Esophagus muscularis mucosa (tissue), 4 donors: ENCODE measurements at regions not wholly inside any gene's neighbourhood (a gene's known extent, or its start where the extent isn't known, plus 50 kb on each side); places are given as distances from the start of the nearest gene placed in this dataset.

Experiments
- DNase-seq: peaks from one replicate; pipeline ENCODE4 v3.0.0-alpha.2; 2017; ENCODE audit errors: extremely low spot score
- H3K27ac ChIP-seq, 4 donors: fragments of 200-600 bp; sonication (generic); replicated peaks in 1 of 4; 1 replicate in 3 of 4; 2 replicates in 1 of 4; pipeline ENCODE4 v1.5.1; 2016 to 2019; ENCODE audit warnings: mild to moderate bottlenecking in 1 of 4
- H3K27me3 ChIP-seq, 4 donors: fragments of 200-600 bp; sonication (generic); one replicate each; pipeline versions ENCODE4 v1.5.1 to v1.6.0; 2016 to 2019
- H3K36me3 ChIP-seq, 4 donors: fragments of 200-600 bp; sonication (generic); one replicate each; pipeline ENCODE4 v1.5.1; 2016 to 2019
- H3K4me1 ChIP-seq, 4 donors: fragments of 200-600 bp; sonication (generic); one replicate each; pipeline ENCODE4 v1.5.1; 2016 to 2019
- H3K4me3 ChIP-seq, 4 donors: fragments of 200-600 bp; sonication (generic); 1 replicate in 2 of 4; 2 replicates in 2 of 4; pipeline ENCODE4 v1.5.1; 2016 to 2019; ENCODE audit warnings: mild to moderate bottlenecking in 4 of 4, moderate library complexity in 1 of 4
- H3K9me3 ChIP-seq, 4 donors: fragments of 200-600 bp; sonication (generic); 1 replicate in 3 of 4; 2 replicates in 1 of 4; pipeline ENCODE4 v1.5.1; 2016 to 2019
- CTCF ChIP-seq, 3 experiments: fragments of 200-600 bp in 2 of 3; fragments of 450-650 bp in 1 of 3; sonication (generic) in 2 of 3; IDR thresholded peaks; one replicate each; pipeline ENCODE4 v1.5.1; 2017 to 2019; ENCODE audit warnings: antibody characterized with exemption in 3 of 3, mild to moderate bottlenecking in 2 of 3, moderate library complexity in 1 of 3
- EP300 ChIP-seq: sonication (generic); formaldehyde crosslinking; IDR thresholded peaks from one replicate; pipeline ENCODE4 v1.6.1; 2017; ENCODE audit warnings: antibody characterized with exemption
- POLR2A ChIP-seq: fragments of 450-650 bp; IDR thresholded peaks from one replicate; pipeline ENCODE4 v1.6.1; 2017; ENCODE audit warnings: antibody characterized with exemption, moderate library complexity, mild to moderate bottlenecking, low read depth
- POLR2AphosphoS5 ChIP-seq, 2 donors: sonication (generic); formaldehyde crosslinking; IDR thresholded peaks; one replicate each; pipeline ENCODE4 v1.6.1; 2017; ENCODE audit warnings: antibody characterized with exemption in 2 of 2
- WGBS: methylation state at CpG from one replicate; pipeline ENCODE4 v1.1.5; 2018; 5-methylcytosine and 5-hydroxymethylcytosine counted together
- intact Hi-C: fragments of 100-400 bp; cut with DNase I; formaldehyde crosslinking; loops from one replicate; pipeline ENCODE4 v1.15.1; 2023

GRCh38 chr12:42985506-42985905, 396.0 kb upstream of the PRICKLE1 start:
- Histone ChIP-seq H3K4me1 (no peaks in the 10 kb centered on the region), H3K27ac (no peak overlapping the region), H3K36me3 (no peaks in the 10 kb centered on the region), H3K9me3 (no peaks in the 10 kb centered on the region), H3K27me3 (no peaks in the 10 kb centered on the region), H3K4me3 (no peak overlapping the region)
- intact Hi-C loops: no loop called here
- TF ChIP-seq CTCF (IDR thresholded peaks at IDR 0.05): no peak
- TF ChIP-seq POLR2AphosphoS5 (IDR thresholded peaks at IDR 0.05): no peak
- no peak for TF ChIP-seq EP300
- no peak for TF ChIP-seq POLR2A
- WGBS: 69% methylated on average over 1 of the region's 1 CpG
- no peak for DNase-seq

DNA sequence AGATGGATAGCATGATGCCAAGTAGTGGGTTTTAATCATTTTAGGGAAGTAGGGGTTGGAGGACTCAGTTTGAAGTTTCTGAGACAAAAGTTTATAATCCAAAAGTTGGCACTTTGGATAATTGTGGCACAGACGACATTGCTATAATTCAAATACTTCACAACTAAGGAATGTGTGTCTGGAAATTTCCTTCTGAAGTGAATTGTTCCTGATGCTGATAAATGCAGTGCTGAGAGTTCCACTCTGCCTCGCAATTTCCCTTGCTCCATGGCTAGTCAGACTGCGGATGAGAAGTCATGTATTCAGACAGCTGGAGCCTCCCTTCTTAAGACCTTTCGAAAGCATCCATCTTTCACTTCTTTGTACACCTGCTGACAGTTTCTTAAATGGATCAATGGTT, 393.3 kb upstream of the PRICKLE1 start:
- H3K27ac ChIP-seq: no peak overlapping the region
- H3K36me3 ChIP-seq: no peaks in the 10 kb centered on the region
- TF ChIP-seq CTCF (IDR thresholded peaks at IDR 0.05) (no peak), POLR2A (no peak), EP300 (no peak), POLR2AphosphoS5 (IDR thresholded peaks at IDR 0.05) (no peak)
- no peaks in the 10 kb centered on the region for H3K4me1 ChIP-seq
- no peaks in the 10 kb centered on the region for H3K9me3 ChIP-seq
- H3K27me3 ChIP-seq: no peaks in the 10 kb centered on the region
- H3K4me3 ChIP-seq: no peak overlapping the region
- DNase-seq: no peak
- WGBS: 78% methylated on average over 4 of the region's 4 CpGs
- intact Hi-C loops: no loop called here

DNA sequence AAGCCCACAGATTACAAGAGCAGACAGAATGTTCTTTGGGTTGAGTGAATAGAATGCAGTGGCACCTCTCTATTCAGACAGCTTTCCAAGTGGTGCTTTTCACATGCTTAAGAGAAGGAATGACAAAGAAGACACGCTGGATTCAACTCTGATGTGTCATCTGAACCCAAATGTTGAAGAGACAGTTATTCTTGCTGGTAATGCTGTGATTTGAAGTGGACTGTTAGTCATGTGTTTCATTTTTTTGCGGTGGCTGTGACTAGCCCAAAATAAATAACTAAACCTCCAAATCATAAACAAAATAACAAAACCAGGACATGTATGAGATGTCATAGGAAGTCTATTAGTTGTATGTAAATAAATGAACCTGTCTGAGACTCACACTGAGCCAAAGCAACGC, 391.8 kb upstream of the PRICKLE1 start:
- 90% methylated on average over 3 of the region's 3 CpGs for WGBS
- intact Hi-C loops: no loop called here
- Histone ChIP-seq H3K4me3 (no peak overlapping the region), H3K9me3 (no peaks in the 10 kb centered on the region), H3K27me3 (no peaks in the 10 kb centered on the region), H3K36me3 (no peaks in the 10 kb centered on the region), H3K4me1 (no peaks in the 10 kb centered on the region), H3K27ac (no peak overlapping the region)
- TF ChIP-seq POLR2AphosphoS5 (IDR thresholded peaks at IDR 0.05): no peak
- TF ChIP-seq EP300: no peak
- no peak for TF ChIP-seq POLR2A
- DNase-seq: no peak

- no peaks in the 10 kb centered on the region for H3K9me3 ChIP-seq
- no peaks in the 10 kb centered on the region for H3K27me3 ChIP-seq
- DNase-seq: no peak
- H3K4me3 ChIP-seq: no peak overlapping the region
- H3K4me1 ChIP-seq: no peaks in the 10 kb centered on the region
- no peak overlapping the region for H3K27ac ChIP-seq
- TF ChIP-seq POLR2AphosphoS5 (IDR thresholded peaks at IDR 0.05) (no peak), CTCF (IDR thresholded peaks at IDR 0.05) (no peak), EP300 (no peak), POLR2A (no peak)
- 83% methylated on average over 5 of the region's 5 CpGs for WGBS
- intact Hi-C loops: no loop called here
- no peaks in the 10 kb centered on the region for H3K36me3 ChIP-seq
These were observed 390.9 kb upstream of the PRICKLE1 start for GRCh38 chr12:42980441-42980840.

GRCh38 chr12:42979746-42980145, 390.2 kb upstream of the PRICKLE1 start:
- intact Hi-C loops: no loop called here

More at GRCh38 chr12:42979746-42980145, 390.2 kb upstream of the PRICKLE1 start:
- H3K27ac ChIP-seq: no peak overlapping the region
- H3K4me1 ChIP-seq: no peaks in the 10 kb centered on the region
- no peak overlapping the region for H3K4me3 ChIP-seq
- no peaks in the 10 kb centered on the region for H3K27me3 ChIP-seq
- no peak for DNase-seq
- H3K36me3 ChIP-seq: no peaks in the 10 kb centered on the region
- TF ChIP-seq EP300: no peak
- TF ChIP-seq POLR2A: no peak
- TF ChIP-seq CTCF (IDR thresholded peaks at IDR 0.05): no peak
- no peak for TF ChIP-seq POLR2AphosphoS5 (IDR thresholded peaks at IDR 0.05)
- H3K9me3 ChIP-seq: no peaks in the 10 kb centered on the region
